Peyer's patch (tissue), 4 donors: ENCODE measurements at regions not wholly inside any gene's neighbourhood (a gene's known extent, or its start where the extent isn't known, plus 50 kb on each side); places are given as distances from the start of the nearest gene placed in this dataset.

Experiments
- CTCF ChIP-seq, 6 experiments: fragments of 450-650 bp in 4 of 6; fragments of 200-600 bp in 2 of 6; sonication (generic) in 1 of 6; IDR thresholded peaks; one replicate each; pipeline ENCODE4 v1.5.1; 2017 to 2019; ENCODE audit warnings: antibody characterized with exemption in 6 of 6, mild to moderate bottlenecking in 3 of 6, moderate library complexity in 1 of 6
- POLR2A ChIP-seq, 2 donors: fragments of 450-650 bp; IDR thresholded peaks; one replicate each; pipeline ENCODE4 v1.5.1; 2017; ENCODE audit warnings: antibody characterized with exemption in 2 of 2, mild to moderate bottlenecking in 2 of 2, moderate library complexity in 2 of 2

GRCh38 chr9:86836797-86837196 is 110.5 kb downstream of the GAS1 start:
- no peak for TF ChIP-seq CTCF (IDR thresholded peaks at IDR 0.05)
- no peak for TF ChIP-seq POLR2A (IDR thresholded peaks at IDR 0.05)
